ENCODE measurements at regions not wholly inside any gene's neighbourhood (a gene's known extent, or its start where the extent isn't known, plus 50 kb on each side); places are given as distances from the start of the nearest gene placed in this dataset.

DNA sequence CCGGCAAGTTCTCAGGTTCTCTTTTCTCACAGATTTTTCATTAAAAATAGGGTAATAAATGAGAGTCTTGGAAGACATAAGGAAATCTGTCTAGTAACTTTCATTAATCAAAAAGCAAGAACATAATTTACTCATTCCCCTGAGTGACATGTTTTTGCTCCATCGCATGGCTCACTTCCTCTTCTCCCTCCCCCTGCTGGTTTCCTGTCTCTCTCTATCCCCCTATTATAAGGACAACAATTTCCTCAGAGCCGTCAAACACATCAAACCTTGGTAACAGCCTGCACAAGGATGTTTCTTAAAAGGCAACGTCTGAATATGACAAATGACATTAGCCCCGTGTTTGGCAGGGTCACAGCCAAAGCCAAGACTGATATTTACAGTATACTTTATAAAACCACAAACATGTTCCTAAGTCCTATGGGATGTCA is 1149.6 kb downstream of the IGSF11 start:
- no peak for DNase-seq
- Histone ChIP-seq H3K4me3 (replicated peaks in 1 of 3) (no peak overlapping the region), H3K36me3 (no peaks in the 10 kb centered on the region), H3K27me3 (no peaks in the 10 kb centered on the region), H3K27ac (no peak overlapping the region), H3K9me3 (no peaks in the 10 kb centered on the region), H3K4me1 (no peaks in the 10 kb centered on the region)
- intact Hi-C loops (cut with DNase I): no loop called here
- 43 to 53% methylated on average over 5 of the region's 5 CpGs for WGBS, 2 donors
- no peak for TF ChIP-seq POLR2A (IDR thresholded peaks at IDR 0.05)

DNA sequence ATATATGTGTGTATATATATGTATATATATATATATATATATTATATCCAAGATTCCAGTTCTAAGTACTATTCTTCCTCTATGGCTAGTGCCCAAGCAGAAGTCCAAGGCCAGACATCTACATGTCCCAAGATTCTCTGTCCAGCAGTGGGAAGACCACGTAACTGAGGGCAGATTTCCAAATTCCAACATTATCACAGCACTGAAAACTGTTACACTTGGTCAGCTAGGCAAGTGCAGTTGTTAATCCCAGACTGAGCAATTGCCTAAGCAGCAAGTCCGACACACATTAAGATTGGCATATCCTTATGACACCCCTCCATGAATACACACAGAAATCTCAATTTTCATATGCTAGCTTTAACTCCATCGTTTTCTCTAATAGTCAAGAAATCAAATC is 1148.5 kb downstream of the IGSF11 start:
- TF ChIP-seq POLR2A (IDR thresholded peaks at IDR 0.05): no peak
- TF ChIP-seq, protein P1, sequence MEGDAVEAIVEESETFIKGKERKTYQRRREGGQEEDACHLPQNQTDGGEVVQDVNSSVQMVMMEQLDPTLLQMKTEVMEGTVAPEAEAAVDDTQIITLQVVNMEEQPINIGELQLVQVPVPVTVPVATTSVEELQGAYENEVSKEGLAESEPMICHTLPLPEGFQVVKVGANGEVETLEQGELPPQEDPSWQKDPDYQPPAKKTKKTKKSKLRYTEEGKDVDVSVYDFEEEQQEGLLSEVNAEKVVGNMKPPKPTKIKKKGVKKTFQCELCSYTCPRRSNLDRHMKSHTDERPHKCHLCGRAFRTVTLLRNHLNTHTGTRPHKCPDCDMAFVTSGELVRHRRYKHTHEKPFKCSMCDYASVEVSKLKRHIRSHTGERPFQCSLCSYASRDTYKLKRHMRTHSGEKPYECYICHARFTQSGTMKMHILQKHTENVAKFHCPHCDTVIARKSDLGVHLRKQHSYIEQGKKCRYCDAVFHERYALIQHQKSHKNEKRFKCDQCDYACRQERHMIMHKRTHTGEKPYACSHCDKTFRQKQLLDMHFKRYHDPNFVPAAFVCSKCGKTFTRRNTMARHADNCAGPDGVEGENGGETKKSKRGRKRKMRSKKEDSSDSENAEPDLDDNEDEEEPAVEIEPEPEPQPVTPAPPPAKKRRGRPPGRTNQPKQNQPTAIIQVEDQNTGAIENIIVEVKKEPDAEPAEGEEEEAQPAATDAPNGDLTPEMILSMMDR (IDR thresholded peaks at IDR 0.05): no peak
- no peaks in the 10 kb centered on the region for H3K9me3 ChIP-seq
- DNase-seq: no peak
- intact Hi-C loops (cut with DNase I): no loop called here
- 55 to 61% methylated on average over 3 of the region's 3 CpGs for WGBS, 2 donors
- H3K27me3 ChIP-seq: no peaks in the 10 kb centered on the region
- no peaks in the 10 kb centered on the region for H3K4me1 ChIP-seq
- H3K27ac ChIP-seq: no peak overlapping the region
- no peak overlapping the region for H3K4me3 ChIP-seq (replicated peaks in 1 of 3)
- H3K36me3 ChIP-seq: no peaks in the 10 kb centered on the region

DNA sequence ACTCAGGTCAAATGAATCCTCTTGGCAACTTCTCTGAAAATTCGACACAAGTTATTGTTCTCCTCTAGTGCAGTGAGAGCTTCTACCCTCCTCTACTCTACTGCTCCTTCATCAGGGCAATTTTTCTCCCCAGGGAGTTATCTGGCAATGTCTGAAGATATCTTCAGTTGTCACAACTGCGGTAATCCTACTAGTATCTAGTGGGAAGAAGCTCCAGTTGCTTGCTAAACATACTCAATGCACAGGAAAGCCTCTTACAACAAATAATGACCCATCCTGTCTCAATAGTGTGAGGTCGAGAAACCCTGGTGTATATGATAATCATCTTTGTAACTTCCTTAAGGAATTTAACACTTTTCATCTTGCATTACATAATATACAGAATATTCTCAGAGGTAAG is 1147.6 kb downstream of the IGSF11 start:
- Histone ChIP-seq H3K36me3 (no peaks in the 10 kb centered on the region), H3K4me3 (replicated peaks in 1 of 3) (no peak overlapping the region), H3K9me3 (no peaks in the 10 kb centered on the region), H3K27me3 (no peaks in the 10 kb centered on the region), H3K4me1 (no peaks in the 10 kb centered on the region), H3K27ac (no peak overlapping the region)
- 80 to 87% methylated on average over 3 of the region's 3 CpGs for WGBS, 2 donors
- no peak for DNase-seq
- intact Hi-C loops (cut with DNase I): no loop called here
- no peak for TF ChIP-seq POLR2A (IDR thresholded peaks at IDR 0.05)
- TF ChIP-seq, protein P1 (IDR thresholded peaks at IDR 0.05): no peak

DNA sequence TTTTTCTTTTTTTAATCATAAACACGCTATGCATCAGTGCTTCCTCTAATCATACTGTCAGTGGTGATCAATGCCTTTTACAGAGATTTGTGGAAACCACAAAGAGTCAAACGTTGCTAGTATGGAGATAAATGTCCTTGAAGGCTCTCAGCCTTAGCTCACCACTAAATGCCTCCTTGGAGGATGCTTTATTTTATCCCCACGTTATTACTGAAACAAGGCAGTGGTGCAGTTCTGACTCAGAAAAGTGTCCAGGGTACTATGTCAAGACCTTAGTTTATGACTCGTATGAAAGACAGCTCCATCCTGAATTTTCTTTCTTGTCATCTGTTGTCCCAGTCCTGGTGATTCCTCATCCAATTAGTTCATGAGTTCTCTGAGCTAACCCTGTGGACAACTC is 1146.7 kb downstream of the IGSF11 start:
- TF ChIP-seq POLR2A (IDR thresholded peaks at IDR 0.05): no peak
- TF ChIP-seq, protein P1 (IDR thresholded peaks at IDR 0.05): no peak
- H3K27me3 ChIP-seq: no peaks in the 10 kb centered on the region
- no peaks in the 10 kb centered on the region for H3K4me1 ChIP-seq
- no peak overlapping the region for H3K4me3 ChIP-seq (replicated peaks in 1 of 3)
- no peak for DNase-seq
- intact Hi-C loops (cut with DNase I): no loop called here
- no peaks in the 10 kb centered on the region for H3K9me3 ChIP-seq
- WGBS, 2 donors: 61 to 69% methylated on average over 4 of the region's 4 CpGs
- H3K36me3 ChIP-seq: no peaks in the 10 kb centered on the region
- no peak overlapping the region for H3K27ac ChIP-seq

DNA sequence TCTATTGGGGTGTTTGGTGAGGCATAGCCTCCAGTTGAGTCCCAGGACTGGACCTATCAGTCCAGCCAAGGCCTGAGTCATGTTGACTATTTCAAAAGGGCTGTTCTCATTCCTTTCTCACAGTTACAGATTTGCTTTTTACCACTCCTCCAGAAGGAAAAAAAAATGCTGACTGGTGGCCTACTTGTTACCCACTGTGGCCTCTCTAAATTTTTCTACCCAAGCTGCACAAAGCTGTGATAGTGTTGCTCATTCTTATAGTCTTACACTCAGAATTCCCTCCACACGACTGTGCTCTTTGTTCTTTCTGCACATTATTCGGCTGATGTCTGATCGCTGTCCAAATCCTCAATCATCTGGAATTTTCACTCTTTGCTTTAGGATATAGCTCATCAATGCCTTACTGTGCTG is 1142.2 kb downstream of the IGSF11 start:
- 75 to 80% methylated on average over 3 of the region's 3 CpGs for WGBS, 2 donors

More for the DNA sequence above, 1142.2 kb downstream of the IGSF11 start:
- Histone ChIP-seq H3K9me3 (no peaks in the 10 kb centered on the region), H3K36me3 (no peaks in the 10 kb centered on the region), H3K4me1 (no peaks in the 10 kb centered on the region), H3K27me3 (no peaks in the 10 kb centered on the region), H3K27ac (no peak overlapping the region), H3K4me3 (replicated peaks in 1 of 3) (no peak overlapping the region)
- DNase-seq: no peak
- TF ChIP-seq, protein P1 (IDR thresholded peaks at IDR 0.05): no peak
- TF ChIP-seq POLR2A (IDR thresholded peaks at IDR 0.05): no peak
- intact Hi-C loops (cut with DNase I): no loop called here

Data from thyroid gland (tissue), 4 donors.